Hepatocyte (in vitro differentiated cells): ENCODE measurements at regions not wholly inside any gene's neighbourhood (a gene's known extent, or its start where the extent isn't known, plus 50 kb on each side); places are given as distances from the start of the nearest gene placed in this dataset.

Experiments used
- DNase-seq: peaks from one replicate; pipeline ENCODE4 v3.0.0-alpha.2; 2016; ENCODE audit warnings: low spot score
- H2AFZ ChIP-seq: fragments of 200-600 bp; sonication (generic); 2 replicates; pipeline ENCODE4 v1.6.0; 2016; ENCODE audit warnings: antibody characterized with exemption, mild to moderate bottlenecking
- H3K27ac ChIP-seq: fragments of 200-600 bp; sonication (generic); 2 replicates; pipeline ENCODE4 v1.5.1; 2016; ENCODE audit warnings: mild to moderate bottlenecking
- H3K27me3 ChIP-seq: fragments of 200-600 bp; sonication (generic); 2 replicates; pipeline ENCODE4 v1.6.1; 2016
- H3K36me3 ChIP-seq: fragments of 200-600 bp; sonication (generic); replicated peaks from 2 replicates; pipeline ENCODE4 v1.5.1; 2016; ENCODE audit warnings: low read depth; ENCODE audit not compliant: insufficient read depth
- H3K4me1 ChIP-seq: fragments of 200-600 bp; sonication (generic); 2 replicates; pipeline ENCODE4 v1.5.1; 2016; ENCODE audit warnings: mild to moderate bottlenecking, moderate library complexity; ENCODE audit not compliant: insufficient read depth
- H3K4me2 ChIP-seq: fragments of 200-600 bp; sonication (generic); 2 replicates; pipeline ENCODE4 v1.6.0; 2016
- H3K4me3 ChIP-seq: fragments of 200-600 bp; sonication (generic); 2 replicates; pipeline ENCODE4 v1.5.1; 2016; ENCODE audit warnings: mild to moderate bottlenecking
- H3K79me2 ChIP-seq: fragments of 200-600 bp; sonication (generic); 2 replicates; pipeline ENCODE4 v1.6.0; 2017; ENCODE audit warnings: mild to moderate bottlenecking
- H3K9me2 ChIP-seq: fragments of 200-600 bp; sonication (generic); replicated peaks from 2 replicates; pipeline ENCODE4 v1.6.0; 2017; ENCODE audit warnings: mild to moderate bottlenecking; ENCODE audit not compliant: insufficient read depth
- H3K9me3 ChIP-seq: fragments of 200-600 bp; sonication (generic); 2 replicates; pipeline ENCODE4 v1.5.1; 2016; ENCODE audit warnings: low read depth, mild to moderate bottlenecking
- H4K20me1 ChIP-seq: fragments of 200-600 bp; sonication (generic); 2 replicates; pipeline ENCODE4 v1.6.0; 2016; ENCODE audit warnings: mild to moderate bottlenecking; ENCODE audit not compliant: insufficient read depth, poor library complexity, severe bottlenecking
- EZH2 ChIP-seq: fragments of 200-600 bp; sonication (generic); IDR thresholded peaks from 2 replicates; pipeline ENCODE4 v1.6.1; 2016; ENCODE audit warnings: antibody characterized with exemption, mild to moderate bottlenecking, borderline replicate concordance
- EZH2phosphoT487 ChIP-seq: fragments of 200-600 bp; sonication (generic); IDR thresholded peaks from one replicate; pipeline ENCODE4 v1.6.1; 2018; ENCODE audit warnings: antibody characterized with exemption, mild to moderate bottlenecking, low read depth, moderate library complexity; ENCODE audit not compliant: unreplicated experiment, severe bottlenecking
- WGBS: methylation state at CpG from one replicate; pipeline ENCODE4 v1.1.6; 2016; ENCODE audit warnings: low lambda C conversion rate; ENCODE audit errors: missing lambda C conversion rate; 5-methylcytosine and 5-hydroxymethylcytosine counted together
- TF ChIP-seq, protein P1 (sequence below): fragments of 200-600 bp; sonication (generic); IDR thresholded peaks from 2 replicates; pipeline ENCODE4 v1.5.1; 2016; ENCODE audit warnings: antibody characterized with exemption, mild to moderate bottlenecking; ENCODE audit not compliant: poor library complexity

GRCh38 chrX:107323786-107324492 lies 117.5 kb downstream of the DNAAF6 start:
- H4K20me1 ChIP-seq, result no peaks in the 10 kb centered on the region
- DNase-seq, result no peak
- H2AFZ ChIP-seq, result no peak overlapping the region
- H3K36me3 ChIP-seq, result no peaks in the 10 kb centered on the region
- H3K9me3 ChIP-seq, result no peaks in the 10 kb centered on the region
- H3K79me2 ChIP-seq, result no peaks in the 10 kb centered on the region
- H3K27ac ChIP-seq, result no peak overlapping the region
- no peak for TF ChIP-seq EZH2
- TF ChIP-seq, protein P1, sequence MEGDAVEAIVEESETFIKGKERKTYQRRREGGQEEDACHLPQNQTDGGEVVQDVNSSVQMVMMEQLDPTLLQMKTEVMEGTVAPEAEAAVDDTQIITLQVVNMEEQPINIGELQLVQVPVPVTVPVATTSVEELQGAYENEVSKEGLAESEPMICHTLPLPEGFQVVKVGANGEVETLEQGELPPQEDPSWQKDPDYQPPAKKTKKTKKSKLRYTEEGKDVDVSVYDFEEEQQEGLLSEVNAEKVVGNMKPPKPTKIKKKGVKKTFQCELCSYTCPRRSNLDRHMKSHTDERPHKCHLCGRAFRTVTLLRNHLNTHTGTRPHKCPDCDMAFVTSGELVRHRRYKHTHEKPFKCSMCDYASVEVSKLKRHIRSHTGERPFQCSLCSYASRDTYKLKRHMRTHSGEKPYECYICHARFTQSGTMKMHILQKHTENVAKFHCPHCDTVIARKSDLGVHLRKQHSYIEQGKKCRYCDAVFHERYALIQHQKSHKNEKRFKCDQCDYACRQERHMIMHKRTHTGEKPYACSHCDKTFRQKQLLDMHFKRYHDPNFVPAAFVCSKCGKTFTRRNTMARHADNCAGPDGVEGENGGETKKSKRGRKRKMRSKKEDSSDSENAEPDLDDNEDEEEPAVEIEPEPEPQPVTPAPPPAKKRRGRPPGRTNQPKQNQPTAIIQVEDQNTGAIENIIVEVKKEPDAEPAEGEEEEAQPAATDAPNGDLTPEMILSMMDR, result no peak
- no peak for TF ChIP-seq EZH2phosphoT487
- H3K4me3 ChIP-seq, result no peak overlapping the region
- H3K4me2 ChIP-seq, result no peak overlapping the region
- H3K4me1 ChIP-seq, result no peaks in the 10 kb centered on the region
- H3K9me2 ChIP-seq, result no peaks in the 10 kb centered on the region
- WGBS, result 84% methylated on average over 39 of the region's 39 CpGs
- no peaks in the 10 kb centered on the region for H3K27me3 ChIP-seq

GRCh38 chrX:107324493-107325310 lies 118.3 kb downstream of the DNAAF6 start:
- Histone ChIP-seq H2AFZ (no peak overlapping the region), H3K4me3 (no peak overlapping the region), H3K36me3 (no peaks in the 10 kb centered on the region), H3K9me2 (no peaks in the 10 kb centered on the region), H3K27ac (no peak overlapping the region), H3K9me3 (no peaks in the 10 kb centered on the region), H3K27me3 (no peaks in the 10 kb centered on the region), H4K20me1 (no peaks in the 10 kb centered on the region), H3K4me2 (peak overlapping the region; percentile 66), H3K79me2 (no peaks in the 10 kb centered on the region), H3K4me1 (no peaks in the 10 kb centered on the region)
- 44% methylated on average over 23 of the region's 23 CpGs for WGBS
- TF ChIP-seq EZH2phosphoT487, result no peak
- TF ChIP-seq, protein P1, result peak; percentile 9
- DNase-seq, result peak; percentile 85

- no peak overlapping the region for H3K27ac ChIP-seq
- H3K4me1 ChIP-seq, result no peaks in the 10 kb centered on the region
- H4K20me1 ChIP-seq, result no peaks in the 10 kb centered on the region
- H3K27me3 ChIP-seq, result no peaks in the 10 kb centered on the region
- DNase-seq, result no peak
- TF ChIP-seq EZH2 (no peak), EZH2phosphoT487 (no peak)
- TF ChIP-seq, protein P1, result no peak
- no peaks in the 10 kb centered on the region for H3K9me2 ChIP-seq
- no peaks in the 10 kb centered on the region for H3K9me3 ChIP-seq
- 86% methylated on average over 9 of the region's 9 CpGs for WGBS
- no peak overlapping the region for H2AFZ ChIP-seq
- H3K4me2 ChIP-seq, result no peak overlapping the region
- no peaks in the 10 kb centered on the region for H3K36me3 ChIP-seq
- no peak overlapping the region for H3K4me3 ChIP-seq
- H3K79me2 ChIP-seq, result no peaks in the 10 kb centered on the region
These were observed 119.1 kb downstream of the DNAAF6 start for GRCh38 chrX:107325467-107325866.
